ENCODE measurements at regions not wholly inside any gene's neighbourhood (a gene's known extent, or its start where the extent isn't known, plus 50 kb on each side); places are given as distances from the start of the nearest gene placed in this dataset.
"Not testable (repeated sequence)": the region's sequence is repeated elsewhere in the genome, so short reads cannot be mapped to it uniquely, and the experiment has no call there.

DNA sequence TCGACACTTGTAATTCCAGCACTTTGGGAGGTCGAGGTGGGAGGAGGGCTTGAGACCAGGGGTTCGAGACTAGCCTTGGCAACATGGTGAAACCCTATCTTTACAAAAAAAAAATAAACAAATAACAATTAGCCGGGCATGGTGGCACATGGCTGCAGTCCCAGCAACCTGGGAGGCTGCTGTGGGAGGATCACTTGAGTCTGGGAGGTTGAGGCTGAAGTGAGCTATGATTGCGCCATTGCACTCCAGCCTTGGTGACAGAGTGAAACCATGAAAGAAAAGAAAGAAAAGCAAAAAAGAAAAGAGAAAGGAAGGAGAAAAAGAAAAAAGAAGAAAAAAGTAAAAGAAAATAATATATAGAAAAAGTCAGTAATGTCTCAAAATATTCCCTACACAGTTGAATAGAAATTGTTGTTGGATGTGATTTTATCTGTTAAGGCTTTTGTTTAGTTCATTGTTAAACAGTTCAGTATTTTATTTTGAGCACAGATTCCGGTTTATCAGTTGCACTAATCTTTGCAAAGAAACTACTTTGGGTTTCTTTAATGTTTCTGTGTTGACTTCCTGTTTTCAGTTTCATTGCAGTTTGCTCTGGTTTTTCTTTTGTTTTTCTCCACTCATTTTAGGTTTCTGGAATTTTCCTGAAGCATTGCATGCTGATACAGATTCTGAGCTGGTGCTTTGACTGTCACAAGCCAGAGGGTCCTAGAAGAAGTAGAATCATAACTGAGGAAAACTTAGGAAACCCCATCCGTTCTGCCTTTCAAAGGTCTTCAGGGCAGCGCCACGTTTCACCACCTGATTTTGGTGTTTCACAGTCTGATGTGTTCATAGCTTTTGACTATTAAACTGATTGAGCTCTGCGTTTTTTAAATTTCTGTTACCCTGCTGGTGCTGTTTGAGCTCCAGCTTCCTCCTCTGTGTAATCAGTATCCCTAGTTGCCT lies 378.6 kb upstream of the AMELY start:
- no peak for TF ChIP-seq CTCF (IDR thresholded peaks at IDR 0.05; ENCODE audit: low read depth, low read length, missing control alignments)
- no peak overlapping the region for H3K4me3 ChIP-seq (replicated peaks; ENCODE audit: low read depth, low read length)
- no peak for DNase-seq (ENCODE audit: extremely low read depth, low read depth)

GRCh38 chrY:7288611-7289010 lies 377.1 kb upstream of the AMELY start:
- no peak for DNase-seq (ENCODE audit: extremely low read depth, low read depth)
- no peak for TF ChIP-seq CTCF (IDR thresholded peaks at IDR 0.05; ENCODE audit: low read depth, low read length, missing control alignments)
- H3K4me3 ChIP-seq (replicated peaks; ENCODE audit: low read depth, low read length): no peak overlapping the region

GRCh38 chrY:7287963-7288362 lies 376.4 kb upstream of the AMELY start:
- H3K4me3 ChIP-seq (replicated peaks; ENCODE audit: low read depth, low read length); DNase-seq (ENCODE audit: extremely low read depth, low read depth): not testable (repeated sequence)

GRCh38 chrY:7285388-7285787 lies 373.8 kb upstream of the AMELY start:
- H3K4me3 ChIP-seq (replicated peaks; ENCODE audit: low read depth, low read length): no peak overlapping the region
- DNase-seq (ENCODE audit: extremely low read depth, low read depth): no peak
- TF ChIP-seq CTCF (IDR thresholded peaks at IDR 0.05; ENCODE audit: low read depth, low read length, missing control alignments): no peak

DNA sequence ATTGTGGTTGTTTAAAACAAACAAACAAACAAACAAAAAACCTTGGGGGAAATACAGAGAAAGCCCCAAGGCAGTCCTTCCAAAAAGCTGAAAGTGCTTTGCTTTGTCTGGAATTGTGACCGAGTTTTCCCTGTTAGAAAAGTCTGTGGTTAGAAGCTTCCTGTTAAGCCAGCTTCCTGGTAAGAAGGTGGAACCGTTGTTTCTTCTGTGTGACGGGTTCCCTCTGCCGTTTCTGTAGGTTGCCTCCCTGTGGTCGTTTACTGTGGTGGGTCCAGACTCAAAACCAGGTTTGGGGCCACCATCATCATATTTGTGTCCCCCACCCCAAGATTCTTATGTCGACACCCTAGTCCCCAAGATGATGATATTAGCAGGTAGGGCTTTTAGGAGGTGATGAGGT lies 371.4 kb upstream of the AMELY start:
- DNase-seq (ENCODE audit: extremely low read depth, low read depth): no peak
- no peak overlapping the region for H3K4me3 ChIP-seq (replicated peaks; ENCODE audit: low read depth, low read length)
- no peak for TF ChIP-seq CTCF (IDR thresholded peaks at IDR 0.05; ENCODE audit: low read depth, low read length, missing control alignments)

GRCh38 chrY:7280151-7280740 lies 368.7 kb upstream of the AMELY start:
- not testable (repeated sequence) for H3K4me3 ChIP-seq (replicated peaks; ENCODE audit: low read depth, low read length); DNase-seq (ENCODE audit: extremely low read depth, low read depth)

- peak overlapping the region; percentile 69 for H3K4me3 ChIP-seq (replicated peaks; ENCODE audit: low read depth, low read length)
- no peak for TF ChIP-seq CTCF (IDR thresholded peaks at IDR 0.05; ENCODE audit: low read depth, low read length, missing control alignments)
- no peak for DNase-seq (ENCODE audit: extremely low read depth, low read depth)
These were observed 364.2 kb upstream of the AMELY start for GRCh38 chrY:7275751-7276150.
